GM21737 (cell line): ENCODE measurements at regions not wholly inside any gene's neighbourhood (a gene's known extent, or its start where the extent isn't known, plus 50 kb on each side); places are given as distances from the start of the nearest gene placed in this dataset.

ENCODE experiments used
- ATAC-seq: cut with Tn5 transposase; IDR thresholded peaks from one replicate; pipeline ENCODE4 v1.9.1; 2021; ENCODE audit warnings: mild to moderate bottlenecking, moderate library complexity; ENCODE audit not compliant: unreplicated experiment

GRCh38 chr9:108386032-108386431 lies 469.8 kb downstream of the ACTL7B start:
- ATAC-seq: no peak

- ATAC-seq: no peak
Observed at GRCh38 chr9:108383796-108384195, 472.0 kb downstream of the ACTL7B start.

DNA sequence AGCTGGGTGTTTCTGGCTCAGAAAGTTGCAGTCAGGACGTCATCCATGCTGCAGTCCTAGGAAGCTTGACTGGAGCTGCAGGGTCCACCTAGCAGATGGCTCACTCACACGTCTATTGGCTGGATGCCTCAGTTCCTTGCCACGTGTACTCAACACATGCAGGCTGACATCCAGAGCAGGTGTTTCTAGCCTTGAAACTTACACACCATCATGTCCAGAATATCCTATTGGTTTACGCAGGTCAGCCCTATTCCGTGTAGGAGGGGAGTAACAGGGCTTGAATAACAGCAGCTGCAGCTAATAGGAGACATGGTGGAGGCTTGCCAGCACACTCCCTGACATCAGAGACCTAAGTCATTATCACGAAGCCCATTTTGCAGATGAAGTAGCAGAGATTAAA lies 473.5 kb downstream of the ACTL7B start:
- ATAC-seq: no peak

GRCh38 chr9:108377881-108378280 lies 477.9 kb downstream of the ACTL7B start:
- ATAC-seq: no peak

- ATAC-seq: no peak
Observed at GRCh38 chr9:108377382-108377781, 478.4 kb downstream of the ACTL7B start.

DNA sequence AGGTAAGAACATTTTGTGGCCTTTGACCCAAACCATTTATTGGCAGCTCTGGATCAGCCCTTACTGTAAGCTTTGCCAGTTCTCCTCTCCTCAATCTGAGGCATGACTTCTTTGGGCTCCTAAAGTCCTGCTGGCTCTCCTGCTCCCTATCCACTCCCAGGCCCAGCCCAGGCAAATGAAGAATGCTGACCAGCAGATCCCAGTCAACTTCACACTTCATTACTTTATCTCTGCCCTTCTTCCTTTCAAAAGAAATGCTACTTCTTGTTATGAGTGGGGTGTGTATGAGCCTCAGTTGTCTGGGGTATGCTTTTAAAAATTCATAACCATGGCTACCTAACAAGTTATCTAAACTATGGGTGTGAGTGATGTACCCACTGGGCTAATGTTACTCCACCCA lies 479.6 kb downstream of the ACTL7B start:
- no peak for ATAC-seq

GRCh38 chr9:108374626-108375025 lies 481.2 kb downstream of the ACTL7B start:
- no peak for ATAC-seq

- ATAC-seq: no peak
Observed at GRCh38 chr9:108367188-108367587, 488.6 kb downstream of the ACTL7B start.

DNA sequence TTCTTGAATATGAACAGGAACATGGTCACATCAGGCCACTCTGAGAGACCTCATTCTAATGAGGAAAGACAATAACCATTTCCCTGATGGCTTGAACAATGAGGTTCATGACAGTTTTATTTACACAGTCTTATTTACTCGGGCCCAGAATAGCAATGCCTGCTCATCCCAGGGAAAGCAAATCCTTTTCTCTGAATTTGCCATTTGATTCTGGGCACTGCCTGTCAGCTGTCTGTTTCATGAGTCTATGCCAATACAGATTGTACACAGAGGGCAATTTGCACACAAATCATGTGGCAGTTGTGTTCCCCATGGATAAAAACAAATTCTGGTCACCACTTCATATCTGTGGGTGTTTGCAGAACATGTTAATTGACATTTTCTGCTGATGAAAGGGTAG lies 492.5 kb downstream of the ACTL7B start:
- ATAC-seq: no peak

DNA sequence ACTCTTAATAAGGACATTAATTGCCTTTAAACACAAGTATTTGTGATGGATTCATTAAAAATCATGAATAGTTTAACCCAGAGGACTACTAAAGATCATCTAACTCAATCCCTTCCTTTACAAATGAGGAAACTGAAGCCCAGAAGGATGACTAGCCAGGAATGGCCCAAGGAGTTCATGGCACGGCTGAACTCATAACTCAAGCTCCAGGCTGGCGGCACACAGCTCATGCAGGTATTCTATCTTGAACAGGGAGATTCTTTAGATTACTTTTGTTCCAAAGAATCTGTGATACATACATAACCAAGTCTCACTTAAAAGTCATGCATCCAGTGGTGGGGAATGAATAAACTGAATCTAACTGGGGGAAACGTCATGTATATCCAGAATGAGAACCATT lies 495.5 kb downstream of the ACTL7B start:
- ATAC-seq: no peak

- no peak for ATAC-seq
Observed at GRCh38 chr9:108356806-108357205, 499.0 kb downstream of the ACTL7B start.

GRCh38 chr9:108351571-108351970 lies 504.2 kb downstream of the ACTL7B start:
- no peak for ATAC-seq

DNA sequence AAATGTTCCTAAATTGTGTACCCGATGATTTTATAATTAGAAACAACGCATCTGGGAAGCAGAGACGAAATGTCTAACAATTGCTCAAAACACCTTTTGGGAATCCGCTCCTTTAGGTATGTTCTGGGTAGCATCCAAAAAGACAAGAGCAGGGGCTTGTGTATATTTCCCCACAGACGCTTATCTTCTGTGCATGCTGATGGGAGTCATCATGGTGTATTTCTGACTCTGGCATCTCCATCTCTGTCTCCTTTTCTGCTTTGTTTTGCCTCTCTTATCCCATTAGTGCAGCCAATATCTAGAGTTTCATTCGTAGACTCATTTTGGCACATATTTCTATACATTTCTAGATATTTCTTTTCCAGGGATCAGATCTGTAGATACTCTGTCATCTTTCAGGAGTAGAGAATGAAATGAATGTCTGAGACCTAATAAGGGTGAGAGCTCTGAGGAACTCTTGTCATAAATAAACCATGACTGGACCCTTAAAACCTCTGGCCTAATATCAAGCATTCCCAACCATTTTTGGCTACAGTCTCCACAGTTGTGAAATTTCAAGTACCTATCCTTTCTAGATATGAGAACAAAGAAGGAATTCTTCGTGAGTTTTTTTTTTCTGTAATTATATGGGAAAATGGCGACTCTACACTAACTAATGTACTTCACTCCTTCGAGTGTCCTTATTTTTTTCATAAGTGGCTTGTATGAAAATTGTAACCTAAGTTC lies 508.2 kb downstream of the ACTL7B start:
- no peak for ATAC-seq

- no peak for ATAC-seq
Observed at GRCh38 chr9:108345826-108346225, 510.0 kb downstream of the ACTL7B start.

GRCh38 chr9:108339251-108339650 lies 516.5 kb downstream of the ACTL7B start:
- ATAC-seq: no peak

- no peak for ATAC-seq
Observed at GRCh38 chr9:108336575-108336974, 519.2 kb downstream of the ACTL7B start.

- no peak for ATAC-seq
Observed at GRCh38 chr9:108333530-108333983, 522.2 kb downstream of the ACTL7B start.

- no peak for ATAC-seq
Observed at GRCh38 chr9:108331596-108331995, 524.2 kb downstream of the ACTL7B start.

DNA sequence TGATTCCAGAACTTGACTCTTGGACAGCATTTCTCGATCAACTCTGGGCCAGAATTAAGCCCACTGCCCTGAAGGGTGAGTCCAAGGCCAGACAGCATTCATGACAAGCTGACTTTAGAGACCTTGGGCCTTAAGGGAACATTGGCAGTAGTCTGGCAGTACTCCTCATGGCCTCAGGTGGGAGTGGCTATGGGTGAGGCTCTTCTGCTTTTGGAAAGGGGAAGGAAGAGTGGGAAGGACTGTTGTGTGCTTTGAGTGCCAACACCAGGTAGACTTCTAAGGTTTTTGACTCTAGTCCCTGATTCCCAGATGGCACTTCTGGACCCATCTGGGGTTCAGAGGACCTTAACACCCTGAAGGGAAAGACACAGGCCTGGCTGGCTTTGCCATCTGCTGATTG lies 530.4 kb downstream of the ACTL7B start:
- no peak for ATAC-seq

DNA sequence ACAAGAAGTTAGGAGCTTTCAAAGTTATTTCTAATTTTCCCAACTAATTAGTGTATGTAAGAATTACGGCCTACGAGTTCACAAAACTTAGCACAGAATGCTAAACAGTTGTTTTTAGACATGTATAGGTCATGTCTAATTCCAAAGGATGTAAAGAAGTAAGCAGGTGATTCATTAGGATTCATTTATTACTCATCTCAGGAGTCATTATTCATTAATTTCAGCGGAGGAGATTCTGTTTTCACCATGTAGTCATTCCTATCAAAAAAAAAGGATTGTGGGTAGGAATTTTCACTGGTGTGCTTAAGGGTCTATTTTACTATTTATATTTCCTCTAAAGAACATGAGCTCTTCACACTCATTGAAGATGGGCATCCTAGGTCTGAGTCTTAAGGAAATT lies 532.2 kb downstream of the ACTL7B start:
- ATAC-seq: no peak

GRCh38 chr9:108322326-108323098 lies 533.3 kb downstream of the ACTL7B start:
- no peak for ATAC-seq

DNA sequence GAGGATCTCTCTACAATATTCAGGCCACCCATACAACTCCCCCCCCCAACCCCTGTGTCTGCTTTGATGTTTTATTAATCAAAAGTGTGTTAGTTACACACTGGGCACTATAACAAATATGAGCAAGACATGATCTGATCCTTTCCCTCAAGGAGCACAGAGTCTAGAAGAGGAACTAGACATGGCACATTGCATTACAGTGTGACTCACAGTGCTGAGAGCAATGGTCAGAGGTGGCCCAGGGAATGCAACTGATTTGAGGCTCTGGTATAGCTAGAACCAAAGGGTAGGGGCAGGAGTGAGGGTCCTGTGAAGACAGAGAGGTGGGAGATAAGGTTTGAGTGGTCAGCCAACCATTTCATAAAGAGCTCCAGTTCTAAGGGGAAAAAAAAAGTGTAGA lies 539.2 kb downstream of the ACTL7B start:
- ATAC-seq: no peak
